GM12875 (cell line): ENCODE measurements at regions not wholly inside any gene's neighbourhood (a gene's known extent, or its start where the extent isn't known, plus 50 kb on each side); places are given as distances from the start of the nearest gene placed in this dataset.

Experiments used
- H3K4me3 ChIP-seq: one replicate; pipeline ENCODE4 v1.5.1; 2011; ENCODE audit warnings: low read depth, low read length, control low read depth
- TF ChIP-seq, protein P1 (sequence below): IDR thresholded peaks from 2 replicates; pipeline ENCODE4 v1.5.1; 2011; ENCODE audit warnings: low read depth, mild to moderate bottlenecking, control low read depth, inconsistent platforms, low read length, moderate library complexity, borderline replicate concordance; ENCODE audit not compliant: insufficient read depth

DNA sequence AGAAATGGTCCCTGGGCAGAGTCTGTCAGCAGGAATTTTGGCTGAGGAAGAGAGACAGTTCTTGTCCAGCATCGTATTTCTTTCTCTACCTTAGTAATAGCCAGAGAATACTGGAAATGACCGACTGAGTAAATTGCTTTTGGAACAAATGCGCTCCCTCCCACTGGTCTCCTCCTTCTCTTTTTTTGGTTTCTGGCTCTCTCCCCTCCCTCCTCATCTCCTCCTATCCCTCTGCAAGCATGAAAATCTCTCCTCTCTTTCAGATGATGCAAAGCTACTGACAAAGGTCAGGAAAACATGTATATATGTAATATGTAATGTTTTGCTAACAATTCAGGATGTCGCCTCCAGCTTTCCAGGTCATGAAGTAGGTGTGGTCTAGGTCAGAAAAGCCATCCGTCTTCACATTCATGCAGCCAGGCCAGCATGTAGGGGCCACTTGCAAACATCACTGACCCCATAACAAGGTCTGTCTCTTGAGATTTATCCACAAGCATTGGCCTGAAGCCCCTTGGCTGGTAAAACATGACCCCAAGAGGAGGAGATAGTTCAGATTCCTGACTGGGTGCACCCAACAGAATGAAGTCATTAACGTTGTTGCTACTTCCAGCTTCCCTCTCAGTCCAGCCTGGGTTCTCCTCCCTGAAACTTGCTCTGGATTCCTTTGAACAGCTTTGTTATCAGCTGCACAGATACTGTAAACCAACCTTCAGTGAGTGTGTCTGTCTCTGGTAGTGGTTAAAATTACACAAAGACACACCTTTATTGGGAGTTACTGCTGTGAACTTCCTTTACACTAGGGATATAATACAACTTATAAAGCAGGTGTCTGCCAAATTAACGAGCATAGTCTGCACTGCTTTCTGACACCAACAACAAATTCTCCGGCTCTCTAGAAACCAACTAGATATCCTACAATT lies 864.4 kb upstream of the KLHL29 start:
- no peak overlapping the region for H3K4me3 ChIP-seq
- TF ChIP-seq, protein P1, sequence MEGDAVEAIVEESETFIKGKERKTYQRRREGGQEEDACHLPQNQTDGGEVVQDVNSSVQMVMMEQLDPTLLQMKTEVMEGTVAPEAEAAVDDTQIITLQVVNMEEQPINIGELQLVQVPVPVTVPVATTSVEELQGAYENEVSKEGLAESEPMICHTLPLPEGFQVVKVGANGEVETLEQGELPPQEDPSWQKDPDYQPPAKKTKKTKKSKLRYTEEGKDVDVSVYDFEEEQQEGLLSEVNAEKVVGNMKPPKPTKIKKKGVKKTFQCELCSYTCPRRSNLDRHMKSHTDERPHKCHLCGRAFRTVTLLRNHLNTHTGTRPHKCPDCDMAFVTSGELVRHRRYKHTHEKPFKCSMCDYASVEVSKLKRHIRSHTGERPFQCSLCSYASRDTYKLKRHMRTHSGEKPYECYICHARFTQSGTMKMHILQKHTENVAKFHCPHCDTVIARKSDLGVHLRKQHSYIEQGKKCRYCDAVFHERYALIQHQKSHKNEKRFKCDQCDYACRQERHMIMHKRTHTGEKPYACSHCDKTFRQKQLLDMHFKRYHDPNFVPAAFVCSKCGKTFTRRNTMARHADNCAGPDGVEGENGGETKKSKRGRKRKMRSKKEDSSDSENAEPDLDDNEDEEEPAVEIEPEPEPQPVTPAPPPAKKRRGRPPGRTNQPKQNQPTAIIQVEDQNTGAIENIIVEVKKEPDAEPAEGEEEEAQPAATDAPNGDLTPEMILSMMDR: no peak

DNA sequence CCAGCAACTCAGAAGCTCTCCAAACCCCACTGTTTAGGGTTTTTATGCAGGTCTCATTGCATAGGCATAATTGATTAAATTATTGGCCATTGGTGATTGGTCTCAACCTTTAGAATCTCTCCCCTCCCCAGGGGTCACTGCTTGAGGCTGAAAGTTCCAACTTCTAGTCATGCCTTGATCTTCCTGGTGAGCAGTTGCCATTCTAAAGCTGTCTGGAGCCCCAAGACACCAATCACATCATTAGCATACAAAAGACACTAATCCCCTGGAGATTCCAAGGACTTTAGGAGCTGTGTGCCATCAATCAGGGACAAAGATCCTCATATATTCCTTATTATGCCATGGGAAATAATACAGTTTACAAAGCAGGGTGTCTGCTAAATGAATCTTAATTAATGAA lies 863.4 kb upstream of the KLHL29 start:
- no peak overlapping the region for H3K4me3 ChIP-seq

DNA sequence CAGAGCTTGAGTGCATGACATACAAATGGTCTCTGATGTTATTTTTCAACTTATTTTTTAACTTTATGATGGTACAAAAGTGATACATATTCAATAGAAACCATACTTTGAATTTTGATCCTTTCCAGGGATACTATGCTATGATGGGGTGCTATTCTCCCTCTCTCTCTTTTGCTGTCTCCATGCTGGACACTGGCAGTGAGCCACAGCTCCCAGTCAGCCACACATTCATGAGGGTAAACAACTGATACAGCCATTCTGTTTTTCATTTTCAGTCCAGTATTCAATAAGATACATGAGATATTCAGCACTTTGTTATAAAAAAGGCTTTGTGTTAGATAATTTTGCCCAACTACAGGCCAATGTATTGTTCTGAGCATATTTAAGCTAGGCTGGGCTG lies 859.3 kb upstream of the KLHL29 start:
- TF ChIP-seq, protein P1: no peak
- no peak overlapping the region for H3K4me3 ChIP-seq

More for the DNA sequence above, 863.4 kb upstream of the KLHL29 start:
- TF ChIP-seq, protein P1: no peak

DNA sequence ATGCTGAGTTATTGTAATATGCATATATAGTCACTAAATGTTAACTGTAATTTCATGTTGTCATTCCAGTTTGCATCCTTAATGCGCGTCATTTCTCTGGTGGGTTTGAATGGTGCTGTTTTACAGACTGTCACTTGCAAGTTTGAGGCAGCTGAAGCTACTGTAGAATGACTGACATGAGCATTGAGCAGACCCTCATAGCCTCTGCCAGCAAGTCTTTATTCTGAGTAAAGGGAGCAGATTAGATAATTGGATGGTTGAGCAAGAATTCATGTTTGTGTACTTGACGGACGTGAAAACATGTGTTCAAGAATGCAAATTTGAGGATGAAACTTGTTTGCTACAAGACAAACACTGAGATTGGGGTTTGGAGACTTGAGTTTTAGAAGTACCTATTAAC lies 854.8 kb upstream of the KLHL29 start:
- TF ChIP-seq, protein P1: no peak
- H3K4me3 ChIP-seq: no peak overlapping the region

DNA sequence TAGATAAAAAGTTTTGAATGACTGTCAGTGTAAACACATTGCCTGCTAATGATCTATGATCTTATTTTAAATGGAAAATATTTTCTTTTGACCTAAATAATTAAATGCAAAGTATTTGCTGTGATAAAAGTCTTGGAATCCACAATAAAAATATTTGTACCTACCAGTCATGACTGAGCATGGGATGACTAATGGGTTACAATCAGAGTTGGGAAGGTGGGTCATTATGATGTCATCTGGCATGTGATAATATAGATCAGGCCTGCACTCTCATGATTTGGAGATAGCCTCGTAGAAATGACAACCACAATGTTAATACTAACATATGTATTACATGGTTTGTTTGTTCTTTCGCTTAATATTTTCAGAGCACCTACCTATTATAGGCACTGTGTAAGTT lies 848.8 kb upstream of the KLHL29 start:
- no peak overlapping the region for H3K4me3 ChIP-seq
- TF ChIP-seq, protein P1: no peak

DNA sequence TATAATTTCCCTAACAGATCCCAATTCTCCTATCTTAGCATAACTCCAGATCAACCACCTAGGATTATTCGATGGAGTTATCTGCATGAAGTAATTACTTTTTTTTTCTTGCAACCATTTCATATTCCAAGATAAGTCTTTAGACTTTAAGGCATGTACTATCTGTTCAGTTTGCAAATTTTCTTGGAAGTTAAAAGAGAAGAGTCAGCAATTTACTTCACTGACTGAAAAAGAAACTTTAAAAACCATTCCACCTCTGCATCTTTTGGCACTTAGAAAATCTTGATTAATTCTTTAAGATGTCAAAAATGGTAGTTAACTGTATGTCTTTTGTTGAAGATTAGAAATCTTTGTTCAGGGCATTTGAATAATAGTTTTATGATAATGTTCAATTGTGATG lies 830.5 kb upstream of the KLHL29 start:
- H3K4me3 ChIP-seq: no peak overlapping the region
- TF ChIP-seq, protein P1: no peak

DNA sequence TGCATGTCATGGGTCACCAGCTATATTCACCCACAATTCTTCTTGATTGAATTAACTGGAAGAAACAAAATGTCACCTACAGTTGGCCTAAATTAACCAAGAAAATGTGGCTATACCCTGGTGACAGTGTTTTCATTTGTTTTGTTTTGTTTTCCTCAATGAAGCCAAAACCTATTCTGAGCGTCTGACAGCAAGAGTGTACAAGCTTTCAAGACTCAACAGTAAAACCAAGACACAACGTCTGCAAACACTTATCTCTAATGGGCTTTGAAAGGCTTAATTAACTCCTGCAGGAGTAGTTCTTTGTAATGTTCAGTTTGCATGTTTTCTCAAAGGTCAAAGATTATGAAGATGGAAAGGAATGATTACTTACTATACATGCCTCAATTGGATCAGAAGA lies 827.6 kb upstream of the KLHL29 start:
- TF ChIP-seq, protein P1: no peak
- no peak overlapping the region for H3K4me3 ChIP-seq
